C4-2B (cell line): ENCODE measurements at regions not wholly inside any gene's neighbourhood (a gene's known extent, or its start where the extent isn't known, plus 50 kb on each side); places are given as distances from the start of the nearest gene placed in this dataset.
"Not testable (repeated sequence)": the region's sequence is repeated elsewhere in the genome, so short reads cannot be mapped to it uniquely, and the experiment has no call there.

ENCODE experiments used
- H3K27ac ChIP-seq: fragments of 450-650 bp; 2 replicates; pipeline ENCODE4 v1.5.1; 2017
- CTCF ChIP-seq: fragments of 450-650 bp; conservative IDR thresholded peaks from 2 replicates; pipeline ENCODE4 v1.5.1; 2017; ENCODE audit warnings: mild to moderate bottlenecking
- ZFX ChIP-seq: fragments of 450-650 bp; IDR thresholded peaks from 2 replicates; pipeline ENCODE4 v1.6.1; 2017

GRCh38 chr1:214740471-214740870 lies 137.5 kb downstream of the CENPF start:
- TF ChIP-seq CTCF: no peak
- no peak for TF ChIP-seq ZFX
- no peak overlapping the region for H3K27ac ChIP-seq

GRCh38 chr1:214747050-214747635 lies 144.1 kb downstream of the CENPF start:
- H3K27ac ChIP-seq: no peak overlapping the region
- TF ChIP-seq CTCF (no peak), ZFX (no peak)

GRCh38 chr1:214753236-214753852 lies 150.3 kb downstream of the CENPF start:
- no peak for TF ChIP-seq CTCF
- TF ChIP-seq ZFX: no peak

GRCh38 chr1:214761030-214761429 lies 158.0 kb downstream of the CENPF start:
- H3K27ac ChIP-seq: no peak overlapping the region
- TF ChIP-seq CTCF (no peak), ZFX (no peak)

More at GRCh38 chr1:214753236-214753852, 150.3 kb downstream of the CENPF start:
- H3K27ac ChIP-seq: no peak overlapping the region

- TF ChIP-seq CTCF (no peak), ZFX (no peak)
- no peak overlapping the region for H3K27ac ChIP-seq
Observed at GRCh38 chr1:214762902-214763301, 159.9 kb downstream of the CENPF start.

- TF ChIP-seq ZFX: no peak
- H3K27ac ChIP-seq: no peak overlapping the region
Observed at GRCh38 chr1:214764502-214764901, 161.5 kb downstream of the CENPF start.

- no peak for TF ChIP-seq CTCF
- TF ChIP-seq ZFX: no peak
- no peak overlapping the region for H3K27ac ChIP-seq
Observed at GRCh38 chr1:214767221-214767620, 164.2 kb downstream of the CENPF start.

- not testable (repeated sequence) for H3K27ac ChIP-seq
Observed at GRCh38 chr1:214769666-214770065, 166.7 kb downstream of the CENPF start.
